GM12873 (cell line): ENCODE measurements at regions not wholly inside any gene's neighbourhood (a gene's known extent, or its start where the extent isn't known, plus 50 kb on each side); places are given as distances from the start of the nearest gene placed in this dataset.

Experiments
- CTCF ChIP-seq: IDR thresholded peaks from 2 replicates; pipeline ENCODE4 v1.5.1; 2012; ENCODE audit warnings: low read depth, mild to moderate bottlenecking, moderate library complexity, low read length, control low read depth; ENCODE audit not compliant: insufficient read depth; ENCODE audit errors: missing control alignments

DNA sequence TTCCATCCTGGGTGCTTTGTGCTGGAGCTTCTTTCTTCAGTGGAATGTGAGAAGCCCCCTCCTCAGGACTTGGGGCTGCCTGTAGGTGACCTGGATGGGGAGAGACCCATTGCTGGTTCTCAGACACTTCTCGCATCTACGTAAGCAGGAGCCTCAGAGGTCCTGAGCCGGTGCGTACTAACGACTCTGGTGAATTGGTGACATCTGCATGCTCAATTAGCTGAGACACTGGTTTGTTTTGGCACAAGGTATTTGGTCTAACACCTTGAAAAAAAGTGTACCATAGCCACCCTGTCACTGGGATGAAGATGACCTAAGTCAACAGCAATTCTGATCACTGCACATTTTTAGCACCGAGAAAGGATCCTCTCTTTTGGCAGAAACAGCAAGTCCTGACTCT, 57.7 kb downstream of the LRRC30 start:
- no peak for TF ChIP-seq CTCF

- TF ChIP-seq CTCF, result no peak
Observed at GRCh38 chr18:7290077-7290476, 59.2 kb downstream of the LRRC30 start.

GRCh38 chr18:7291046-7291445, 60.2 kb downstream of the LRRC30 start:
- TF ChIP-seq CTCF, result no peak

DNA sequence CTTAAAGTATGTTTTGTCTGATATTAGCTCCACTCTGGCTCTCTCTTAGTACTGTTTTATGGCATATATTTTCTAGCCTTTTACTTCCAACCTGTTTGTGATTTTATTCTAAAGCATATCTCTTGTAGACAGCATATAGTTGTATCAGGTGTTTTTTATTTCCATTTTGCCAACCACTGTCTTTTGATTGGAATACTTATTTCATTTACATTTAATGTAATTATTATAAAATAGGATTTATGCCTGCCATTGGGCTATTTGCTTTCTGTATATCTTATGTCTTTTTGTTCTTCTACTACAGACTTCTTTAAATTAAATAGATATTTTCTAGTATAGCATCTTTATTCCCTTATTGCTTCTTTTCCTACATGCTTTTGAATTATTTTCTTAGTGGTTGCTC, 67.3 kb downstream of the LRRC30 start:
- no peak for TF ChIP-seq CTCF

DNA sequence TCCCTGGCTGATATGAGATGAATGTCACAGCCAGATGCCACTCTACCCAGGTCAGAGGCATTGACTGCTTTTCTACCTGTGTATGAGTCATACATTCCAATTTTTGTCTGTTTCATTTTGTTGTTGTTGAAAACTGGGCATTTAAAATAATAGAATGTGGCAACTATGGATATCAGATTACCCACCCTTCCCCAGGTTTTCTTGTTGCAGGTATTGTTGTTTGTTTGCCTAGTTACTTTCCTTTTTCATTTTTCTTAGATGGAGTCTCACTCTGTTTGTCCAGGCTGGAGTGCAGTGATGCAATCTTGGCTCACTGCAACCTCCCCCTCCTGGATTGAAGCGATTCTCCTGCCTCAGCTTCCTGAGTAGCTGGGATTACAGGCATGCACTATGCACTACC, 70.2 kb downstream of the LRRC30 start:
- TF ChIP-seq CTCF, result no peak

GRCh38 chr18:7303316-7304060, 72.6 kb downstream of the LRRC30 start:
- TF ChIP-seq CTCF, result no peak

- no peak for TF ChIP-seq CTCF
Observed at GRCh38 chr18:7304061-7304370, 73.1 kb downstream of the LRRC30 start.
